Adrenal gland (tissue), 5 donors: ENCODE measurements at regions not wholly inside any gene's neighbourhood (a gene's known extent, or its start where the extent isn't known, plus 50 kb on each side); places are given as distances from the start of the nearest gene placed in this dataset.

Experiments used
- POLR2A ChIP-seq, 2 donors: fragments of 450-650 bp; IDR thresholded peaks; one replicate each; pipeline ENCODE4 v1.6.1; 2017; ENCODE audit warnings: antibody characterized with exemption in 2 of 2, mild to moderate bottlenecking in 2 of 2, moderate library complexity in 1 of 2
- TF ChIP-seq, protein P1 (sequence below), 6 experiments: fragments of 450-650 bp in 4 of 6; fragments of 200-600 bp in 2 of 6; sonication (generic) in 1 of 6; IDR thresholded peaks; 1 replicate in 5 of 6; 2 replicates in 1 of 6; pipeline versions ENCODE4 v1.5.1 to v1.8.0; 2016 to 2021; ENCODE audit warnings: antibody characterized with exemption in 6 of 6, mild to moderate bottlenecking in 2 of 6, moderate library complexity in 1 of 6
- donor health status: DM: no; HTN: no; CAD: no.

DNA sequence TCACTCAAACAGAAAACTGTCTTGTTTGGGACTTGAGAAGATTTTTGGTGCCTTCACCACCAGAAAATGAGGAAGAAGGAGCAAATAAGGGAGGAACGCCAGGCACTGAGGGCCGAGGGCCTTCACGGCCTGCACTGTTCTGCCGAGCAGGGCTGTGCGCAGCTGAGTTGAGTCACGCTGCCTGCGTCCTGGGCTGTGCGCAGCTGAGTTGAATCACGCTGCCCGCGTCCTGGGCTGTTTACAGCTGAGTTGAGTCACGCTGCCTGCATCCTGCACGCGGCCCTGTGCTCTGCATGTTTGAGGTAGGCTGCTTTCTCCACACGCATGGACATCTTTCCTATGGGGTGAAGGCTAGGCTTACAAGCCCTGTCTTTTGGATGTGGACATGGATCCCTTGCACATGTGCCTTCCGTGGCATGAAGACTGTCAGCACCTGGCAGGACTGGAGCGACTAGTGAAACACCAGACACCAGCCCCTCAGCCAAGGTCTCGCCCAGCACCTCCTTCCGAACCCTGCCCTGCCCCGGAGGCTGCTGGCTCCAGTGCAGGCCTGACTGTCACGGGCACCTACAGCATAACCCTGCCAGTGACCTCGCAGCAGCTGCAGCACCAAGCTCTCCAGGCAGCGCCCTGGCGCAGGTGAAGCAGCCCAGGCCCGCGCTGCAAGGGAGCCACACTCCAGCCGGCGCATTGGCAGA, 96.7 kb downstream of the HTR5A start:
- peak in 1 of 2 donors; percentile 86 for TF ChIP-seq POLR2A (IDR thresholded peaks at IDR 0.05)
- TF ChIP-seq, protein P1, sequence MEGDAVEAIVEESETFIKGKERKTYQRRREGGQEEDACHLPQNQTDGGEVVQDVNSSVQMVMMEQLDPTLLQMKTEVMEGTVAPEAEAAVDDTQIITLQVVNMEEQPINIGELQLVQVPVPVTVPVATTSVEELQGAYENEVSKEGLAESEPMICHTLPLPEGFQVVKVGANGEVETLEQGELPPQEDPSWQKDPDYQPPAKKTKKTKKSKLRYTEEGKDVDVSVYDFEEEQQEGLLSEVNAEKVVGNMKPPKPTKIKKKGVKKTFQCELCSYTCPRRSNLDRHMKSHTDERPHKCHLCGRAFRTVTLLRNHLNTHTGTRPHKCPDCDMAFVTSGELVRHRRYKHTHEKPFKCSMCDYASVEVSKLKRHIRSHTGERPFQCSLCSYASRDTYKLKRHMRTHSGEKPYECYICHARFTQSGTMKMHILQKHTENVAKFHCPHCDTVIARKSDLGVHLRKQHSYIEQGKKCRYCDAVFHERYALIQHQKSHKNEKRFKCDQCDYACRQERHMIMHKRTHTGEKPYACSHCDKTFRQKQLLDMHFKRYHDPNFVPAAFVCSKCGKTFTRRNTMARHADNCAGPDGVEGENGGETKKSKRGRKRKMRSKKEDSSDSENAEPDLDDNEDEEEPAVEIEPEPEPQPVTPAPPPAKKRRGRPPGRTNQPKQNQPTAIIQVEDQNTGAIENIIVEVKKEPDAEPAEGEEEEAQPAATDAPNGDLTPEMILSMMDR (IDR thresholded peaks at IDR 0.05): no peak
